GM03348 (cell line): ENCODE measurements at regions not wholly inside any gene's neighbourhood (a gene's known extent, or its start where the extent isn't known, plus 50 kb on each side); places are given as distances from the start of the nearest gene placed in this dataset.

ENCODE experiments used
- DNase-seq: peaks from one replicate; pipeline ENCODE4 v3.0.0; 2012; ENCODE audit warnings: low spot score

GRCh38 chr10:78319841-78320240 lies 286.2 kb downstream of the RPS24 start:
- no peak for DNase-seq

- no peak for DNase-seq
Observed at GRCh38 chr10:78320506-78320905, 286.8 kb downstream of the RPS24 start.

GRCh38 chr10:78321000-78321399 lies 287.3 kb downstream of the RPS24 start:
- no peak for DNase-seq

- DNase-seq: no peak
Observed at GRCh38 chr10:78321500-78321899, 287.8 kb downstream of the RPS24 start.

GRCh38 chr10:78326372-78326771 lies 292.7 kb downstream of the RPS24 start:
- DNase-seq: no peak

- DNase-seq: no peak
Observed at GRCh38 chr10:78327778-78328591, 294.3 kb downstream of the RPS24 start.

- no peak for DNase-seq
Observed at GRCh38 chr10:78328592-78329404, 295.1 kb downstream of the RPS24 start.

GRCh38 chr10:78330884-78331283 lies 297.2 kb downstream of the RPS24 start:
- DNase-seq: no peak

- DNase-seq: peak; percentile 83
Observed at GRCh38 chr10:78331391-78331922, 297.8 kb downstream of the RPS24 start.

GRCh38 chr10:78332012-78332411 lies 298.3 kb downstream of the RPS24 start:
- DNase-seq: peak; percentile 72

- no peak for DNase-seq
Observed at GRCh38 chr10:78332657-78333056, 299.0 kb downstream of the RPS24 start.

GRCh38 chr10:78333362-78334143 lies 299.9 kb downstream of the RPS24 start:
- no peak for DNase-seq

GRCh38 chr10:78335371-78335690 lies 301.7 kb downstream of the RPS24 start:
- no peak for DNase-seq

- DNase-seq: peak; percentile 68
Observed at GRCh38 chr10:78335691-78336401, 302.2 kb downstream of the RPS24 start.

- peak; percentile 95 for DNase-seq
Observed at GRCh38 chr10:78336402-78336791, 302.7 kb downstream of the RPS24 start.

GRCh38 chr10:78337016-78337415 lies 303.4 kb downstream of the RPS24 start:
- no peak for DNase-seq

GRCh38 chr10:78337646-78338391 lies 304.2 kb downstream of the RPS24 start:
- DNase-seq: peak; percentile 44

GRCh38 chr10:78338717-78339116 lies 305.1 kb downstream of the RPS24 start:
- DNase-seq: no peak

GRCh38 chr10:78339251-78339650 lies 305.6 kb downstream of the RPS24 start:
- no peak for DNase-seq

- no peak for DNase-seq
Observed at GRCh38 chr10:78341953-78342614, 308.4 kb downstream of the RPS24 start.
